ENCODE measurements at regions not wholly inside any gene's neighbourhood (a gene's known extent, or its start where the extent isn't known, plus 50 kb on each side); places are given as distances from the start of the nearest gene placed in this dataset.
"Not testable (repeated sequence)": the region's sequence is repeated elsewhere in the genome, so short reads cannot be mapped to it uniquely, and the experiment has no call there.

DNA sequence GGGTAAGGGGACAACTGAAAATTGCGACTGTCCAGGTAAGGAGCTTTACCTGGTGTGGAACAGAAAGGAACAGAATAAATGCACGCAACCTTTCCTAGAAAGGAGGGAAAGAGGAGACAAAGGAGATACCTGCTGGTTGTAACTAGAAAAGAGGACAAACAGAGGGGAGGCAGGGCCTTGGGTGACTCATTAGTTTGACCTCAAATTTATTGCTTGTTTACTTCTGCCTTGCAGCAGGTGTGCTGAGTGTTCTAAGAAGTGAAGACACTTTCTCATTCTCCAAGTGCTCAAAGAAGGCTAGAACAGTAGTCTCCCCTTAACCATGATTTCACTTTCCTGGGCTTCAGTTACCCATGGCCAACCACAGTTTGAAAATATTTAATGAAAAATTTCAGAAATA, 123.1 kb upstream of the BOD1L1 start:
- Histone ChIP-seq H3K27ac (ENCODE audit: extremely low read depth, low read depth, low read length) (no peak overlapping the region), H3K4me3 (ENCODE audit: low read depth, low read length) (no peak overlapping the region), H3K36me3 (ENCODE audit: control insufficient read depth in 2 of 2, insufficient read depth in 1 of 2, low read length in 2 of 2) (no peaks in the 10 kb centered on the region), H3K9me3 (ENCODE audit: control insufficient read depth, insufficient read depth, low read depth, low read length) (no peaks in the 10 kb centered on the region), H3K4me1 (ENCODE audit: control insufficient read depth, insufficient read depth, low read length) (no peaks in the 10 kb centered on the region)
- ChIA-PET POLR2A (no interaction called here), CTCF (no interaction called here)
- no peak for TF ChIP-seq SCRT2 (tag by site-specific recombination; IDR thresholded peaks at IDR 0.05)
- no peak for TF ChIP-seq ZNF24 (tag by site-specific recombination; IDR thresholded peaks at IDR 0.05)
- no peak for TF ChIP-seq ZNF280D (tag by site-specific recombination; IDR thresholded peaks at IDR 0.05)
- no peak for TF ChIP-seq KLF7 (tag by site-specific recombination; IDR thresholded peaks at IDR 0.05; ENCODE audit: borderline replicate concordance)
- no peak for TF ChIP-seq KLF1 (tag by site-specific recombination; IDR thresholded peaks at IDR 0.05)
- TF ChIP-seq, protein P1, sequence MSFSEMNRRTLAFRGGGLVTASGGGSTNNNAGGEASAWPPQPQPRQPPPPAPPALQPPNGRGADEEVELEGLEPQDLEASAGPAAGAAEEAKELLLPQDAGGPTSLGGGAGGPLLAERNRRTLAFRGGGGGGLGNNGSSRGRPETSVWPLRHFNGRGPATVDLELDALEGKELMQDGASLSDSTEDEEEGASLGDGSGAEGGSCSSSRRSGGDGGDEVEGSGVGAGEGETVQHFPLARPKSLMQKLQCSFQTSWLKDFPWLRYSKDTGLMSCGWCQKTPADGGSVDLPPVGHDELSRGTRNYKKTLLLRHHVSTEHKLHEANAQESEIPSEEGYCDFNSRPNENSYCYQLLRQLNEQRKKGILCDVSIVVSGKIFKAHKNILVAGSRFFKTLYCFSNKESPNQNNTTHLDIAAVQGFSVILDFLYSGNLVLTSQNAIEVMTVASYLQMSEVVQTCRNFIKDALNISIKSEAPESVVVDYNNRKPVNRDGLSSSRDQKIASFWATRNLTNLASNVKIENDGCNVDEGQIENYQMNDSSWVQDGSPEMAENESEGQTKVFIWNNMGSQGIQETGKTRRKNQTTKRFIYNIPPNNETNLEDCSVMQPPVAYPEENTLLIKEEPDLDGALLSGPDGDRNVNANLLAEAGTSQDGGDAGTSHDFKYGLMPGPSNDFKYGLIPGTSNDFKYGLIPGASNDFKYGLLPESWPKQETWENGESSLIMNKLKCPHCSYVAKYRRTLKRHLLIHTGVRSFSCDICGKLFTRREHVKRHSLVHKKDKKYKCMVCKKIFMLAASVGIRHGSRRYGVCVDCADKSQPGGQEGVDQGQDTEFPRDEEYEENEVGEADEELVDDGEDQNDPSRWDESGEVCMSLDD (tag by site-specific recombination; IDR thresholded peaks at IDR 0.05): no peak
- TF ChIP-seq ZFP69B (tag by site-specific recombination; IDR thresholded peaks at IDR 0.05): no peak
- no peak for TF ChIP-seq MZF1 (tag by site-specific recombination; IDR thresholded peaks at IDR 0.05; ENCODE audit: borderline replicate concordance)

GRCh38 chr4:13761581-13761980, 134.1 kb upstream of the BOD1L1 start:
- H3K27ac ChIP-seq (ENCODE audit: extremely low read depth, low read depth, low read length); H3K36me3 ChIP-seq (ENCODE audit: control insufficient read depth in 2 of 2, insufficient read depth in 1 of 2, low read length in 2 of 2); CTCF ChIA-PET; POLR2A ChIA-PET; H3K4me3 ChIP-seq (ENCODE audit: low read depth, low read length); H3K4me1 ChIP-seq (ENCODE audit: control insufficient read depth, insufficient read depth, low read length); H3K9me3 ChIP-seq (ENCODE audit: control insufficient read depth, insufficient read depth, low read depth, low read length): not testable (repeated sequence)

- Histone ChIP-seq H3K4me3 (ENCODE audit: low read depth, low read length) (no peak overlapping the region), H3K36me3 (ENCODE audit: control insufficient read depth in 2 of 2, insufficient read depth in 1 of 2, low read length in 2 of 2) (no peaks in the 10 kb centered on the region), H3K27ac (ENCODE audit: extremely low read depth, low read depth, low read length) (no peak overlapping the region), H3K9me3 (ENCODE audit: control insufficient read depth, insufficient read depth, low read depth, low read length) (no peaks in the 10 kb centered on the region), H3K4me1 (ENCODE audit: control insufficient read depth, insufficient read depth, low read length) (no peaks in the 10 kb centered on the region)
- TF ChIP-seq ZNF624 (tag by site-specific recombination; IDR thresholded peaks at IDR 0.05) (no peak), ZFP37 (tag by site-specific recombination; IDR thresholded peaks at IDR 0.05) (no peak), ZSCAN23 (tag by site-specific recombination; IDR thresholded peaks at IDR 0.05) (no peak), ZNF169 (tag by site-specific recombination; IDR thresholded peaks at IDR 0.05) (no peak), ZNF2 (tag by site-specific recombination; IDR thresholded peaks at IDR 0.05) (no peak), SP2 (tag by site-specific recombination; IDR thresholded peaks at IDR 0.05) (no peak), ZNF366 (tag by site-specific recombination; conservative IDR thresholded peaks at IDR 0.05) (no peak), KLF16 (tag by site-specific recombination; IDR thresholded peaks at IDR 0.05) (no peak), SP3 (tag by site-specific recombination; IDR thresholded peaks at IDR 0.05) (no peak), ZNF26 (tag by site-specific recombination; IDR thresholded peaks at IDR 0.05) (no peak), ZNF830 (tag by site-specific recombination; IDR thresholded peaks at IDR 0.05; ENCODE audit: low read depth) (no peak), ZNF175 (tag by site-specific recombination; IDR thresholded peaks at IDR 0.05) (no peak), RBAK (tag by site-specific recombination; IDR thresholded peaks at IDR 0.05) (no peak), ZFP41 (tag by site-specific recombination; IDR thresholded peaks at IDR 0.05; ENCODE audit: borderline replicate concordance) (no peak), ZNF354C (tag by site-specific recombination; IDR thresholded peaks at IDR 0.05; ENCODE audit: borderline replicate concordance, low read depth) (no peak)
- TF ChIP-seq, protein P1 (tag by site-specific recombination; IDR thresholded peaks at IDR 0.05): no peak
- ChIA-PET POLR2A (no interaction called here), CTCF (no interaction called here)
These were observed 134.6 kb upstream of the BOD1L1 start for GRCh38 chr4:13762130-13762529.

Data from HEK293 (cell line).